Epithelial cell of proximal tubule (primary cell): ENCODE measurements at regions not wholly inside any gene's neighbourhood (a gene's known extent, or its start where the extent isn't known, plus 50 kb on each side); places are given as distances from the start of the nearest gene placed in this dataset.

ENCODE experiments used
- DNase-seq: peaks from one replicate; pipeline ENCODE4 v3.0.0-alpha.2; 2011; ENCODE audit warnings: low read depth
- H3K4me3 ChIP-seq: 2 replicates; pipeline ENCODE4 v1.5.1; 2011; ENCODE audit warnings: low read depth, mild to moderate bottlenecking, low read length
- CTCF ChIP-seq: conservative IDR thresholded peaks from 2 replicates; pipeline ENCODE4 v1.5.1; 2012; ENCODE audit warnings: low read depth, mild to moderate bottlenecking, low read length

DNA sequence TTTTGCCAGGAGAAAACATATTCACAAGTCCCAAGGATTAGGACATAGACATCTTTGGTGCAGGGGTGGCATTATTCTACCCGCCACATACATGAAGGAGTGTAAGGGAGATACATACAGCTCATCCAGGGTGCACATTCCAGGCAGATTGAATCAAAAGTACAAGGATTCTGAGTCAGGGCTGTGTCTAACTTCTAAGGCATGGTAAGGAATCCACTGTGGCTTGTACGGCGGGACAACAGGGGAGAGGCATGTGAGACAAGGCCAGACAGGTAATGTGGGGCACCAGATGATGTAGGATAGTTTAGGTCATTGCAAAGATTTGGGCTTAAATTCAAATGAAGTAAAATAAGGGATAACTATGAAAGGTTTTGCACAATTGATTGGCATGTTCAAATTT, 780.9 kb downstream of the C6orf118 start:
- H3K4me3 ChIP-seq, result no peak overlapping the region
- TF ChIP-seq CTCF, result no peak
- no peak for DNase-seq

DNA sequence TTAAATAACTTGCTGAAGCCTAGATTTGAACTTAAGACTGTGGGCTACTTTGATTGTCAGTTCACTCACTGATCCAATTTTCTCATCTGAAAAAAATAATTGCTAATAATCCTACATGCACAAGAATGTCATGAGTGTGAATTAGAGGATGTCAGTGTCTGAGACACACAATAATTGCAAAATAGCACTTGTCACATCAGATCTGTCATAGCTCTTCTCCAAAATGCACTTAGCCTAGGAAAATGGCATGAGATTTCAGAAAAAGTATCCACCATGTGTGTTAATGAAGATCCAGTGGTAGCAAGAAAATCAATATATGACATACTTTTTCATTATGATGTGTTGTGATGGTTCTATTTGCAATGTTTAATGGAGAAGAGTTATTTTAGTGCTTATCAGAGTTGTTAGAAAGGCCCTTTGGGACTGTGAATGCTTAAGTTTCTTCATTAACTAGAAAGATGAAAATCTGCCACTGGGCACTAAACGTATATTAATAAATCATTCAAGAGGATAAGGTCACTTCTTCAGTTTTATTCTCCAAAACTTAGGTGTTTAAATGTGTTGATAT, 786.2 kb downstream of the C6orf118 start:
- H3K4me3 ChIP-seq, result no peak overlapping the region
- DNase-seq, result no peak
- no peak for TF ChIP-seq CTCF

GRCh38 chr6:164520916-164521315, 788.5 kb downstream of the C6orf118 start:
- DNase-seq, result no peak
- TF ChIP-seq CTCF, result no peak

DNA sequence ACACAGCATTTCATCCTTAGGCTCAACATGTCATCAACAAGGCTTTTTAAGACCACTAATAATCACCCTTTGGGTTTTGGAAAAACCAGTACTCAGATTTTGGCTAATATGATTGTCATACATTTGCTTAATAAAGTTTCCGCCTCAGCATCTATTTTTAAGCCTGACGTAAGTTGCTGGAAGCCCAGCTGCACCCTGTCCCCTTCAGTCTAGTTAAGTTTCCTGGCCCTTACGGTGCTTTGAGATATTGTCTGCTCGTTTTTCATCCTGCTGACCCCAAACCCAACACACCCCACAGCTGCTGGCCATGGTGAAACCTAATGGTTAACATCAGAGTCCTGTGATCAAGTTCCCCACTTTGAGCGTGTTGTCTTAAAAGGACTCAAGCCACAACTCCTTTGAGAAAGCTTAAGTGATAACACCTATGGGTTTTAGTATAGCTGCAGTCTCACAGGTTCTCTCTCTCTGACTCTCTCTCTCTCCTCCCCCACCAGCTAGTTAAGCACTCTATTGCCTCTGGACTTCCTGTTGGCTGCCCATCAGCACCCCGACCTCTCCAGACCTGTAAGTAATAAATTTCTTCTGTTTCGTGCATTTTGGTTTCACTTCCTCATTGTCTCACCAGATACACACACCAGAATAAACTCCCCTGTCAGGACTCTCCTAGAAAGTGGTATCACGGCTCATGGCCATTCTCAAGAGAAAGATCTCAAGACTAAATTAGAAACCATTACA, 802.0 kb downstream of the C6orf118 start:
- peak; percentile 6 for DNase-seq
- no peak for TF ChIP-seq CTCF
- H3K4me3 ChIP-seq, result peak overlapping the region; percentile 49

More at GRCh38 chr6:164520916-164521315, 788.5 kb downstream of the C6orf118 start:
- H3K4me3 ChIP-seq, result no peak overlapping the region

DNA sequence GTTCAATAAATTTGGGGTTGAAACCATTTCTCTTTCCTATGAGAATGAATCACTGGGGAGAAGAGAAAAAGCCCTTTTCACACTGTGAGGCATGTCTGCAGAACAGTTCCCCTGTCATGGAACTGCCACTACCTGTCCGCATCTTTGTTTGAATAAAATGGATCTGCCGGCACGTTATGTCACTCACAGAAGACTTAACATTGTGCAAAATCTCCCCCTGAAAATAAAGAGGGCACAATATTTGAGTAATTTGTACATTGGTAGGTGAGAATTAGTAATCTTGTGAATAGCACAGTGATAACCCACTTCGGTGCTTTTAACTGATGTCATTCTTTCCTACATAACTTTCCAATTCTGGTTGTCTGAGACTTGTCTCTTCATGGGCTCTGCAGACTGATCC, 804.0 kb downstream of the C6orf118 start:
- TF ChIP-seq CTCF, result no peak
- no peak for DNase-seq
- no peak overlapping the region for H3K4me3 ChIP-seq

GRCh38 chr6:164502833-164503232, 806.6 kb downstream of the C6orf118 start:
- no peak overlapping the region for H3K4me3 ChIP-seq
- TF ChIP-seq CTCF, result no peak
- no peak for DNase-seq
